MM.1S (cell line): ENCODE measurements at regions not wholly inside any gene's neighbourhood (a gene's known extent, or its start where the extent isn't known, plus 50 kb on each side); places are given as distances from the start of the nearest gene placed in this dataset.

ENCODE experiments used
- DNase-seq: peaks from one replicate; pipeline ENCODE4 v3.0.0-alpha.2; 2015
- H2AFZ ChIP-seq: fragments of 300-600 bp; sonication (generic); 2 replicates; pipeline ENCODE4 v1.6.0; 2016; ENCODE audit warnings: antibody characterized with exemption, low read length
- H3F3A ChIP-seq: fragments of 300-600 bp; sonication (generic); 2 replicates; pipeline ENCODE4 v1.6.1; 2016; ENCODE audit warnings: mild to moderate bottlenecking, antibody characterized with exemption, low read length, moderate library complexity, mixed read lengths; ENCODE audit not compliant: insufficient read depth
- H3K27ac ChIP-seq: fragments of 300-600 bp; sonication (generic); 2 replicates; pipeline ENCODE4 v1.5.1; 2016; ENCODE audit warnings: mild to moderate bottlenecking, low read length
- H3K27me3 ChIP-seq: fragments of 300-600 bp; sonication (generic); replicated peaks from 2 replicates; pipeline ENCODE4 v1.6.0; 2016; ENCODE audit warnings: low read length; ENCODE audit not compliant: insufficient read depth
- H3K36me3 ChIP-seq: fragments of 300-600 bp; sonication (generic); replicated peaks from 2 replicates; pipeline ENCODE4 v1.6.1; 2016; ENCODE audit warnings: mild to moderate bottlenecking, low read length, mixed read lengths; ENCODE audit not compliant: insufficient read depth
- H3K4me1 ChIP-seq: fragments of 300-600 bp; sonication (generic); 2 replicates; pipeline ENCODE4 v1.6.1; 2016; ENCODE audit warnings: low read length, mixed read lengths
- H3K4me2 ChIP-seq: fragments of 300-600 bp; sonication (generic); 2 replicates; pipeline ENCODE4 v1.6.0; 2016; ENCODE audit warnings: low read depth, low read length
- H3K4me3 ChIP-seq: fragments of 300-600 bp; sonication (generic); 2 replicates; pipeline ENCODE4 v1.5.1; 2016; ENCODE audit warnings: low read length, mixed read lengths
- H3K79me2 ChIP-seq: fragments of 300-600 bp; sonication (generic); 2 replicates; pipeline ENCODE4 v1.6.1; 2016; ENCODE audit warnings: mixed run types, low read length, mixed read lengths
- H3K9ac ChIP-seq: fragments of 300-600 bp; sonication (generic); 2 replicates; pipeline ENCODE4 v1.6.1; 2016; ENCODE audit warnings: low read length, mixed read lengths
- H3K9me2 ChIP-seq: fragments of 300-600 bp; sonication (generic); replicated peaks from 2 replicates; pipeline ENCODE4 v1.6.1; 2016; ENCODE audit warnings: mild to moderate bottlenecking, low read length, mixed read lengths; ENCODE audit not compliant: insufficient read depth
- H3K9me3 ChIP-seq: fragments of 300-600 bp; sonication (generic); replicated peaks from 2 replicates; pipeline ENCODE4 v1.6.1; 2016; ENCODE audit warnings: mild to moderate bottlenecking, low read length, mixed read lengths; ENCODE audit not compliant: insufficient read depth
- H4K20me1 ChIP-seq: fragments of 300-600 bp; sonication (generic); 2 replicates; pipeline ENCODE4 v1.6.1; 2016; ENCODE audit warnings: mild to moderate bottlenecking, low read length, moderate library complexity, mixed read lengths; ENCODE audit not compliant: insufficient read depth
- CTCF ChIP-seq: fragments of 300-600 bp; sonication (generic); IDR thresholded peaks from 2 replicates; pipeline ENCODE4 v1.5.1; 2016; ENCODE audit warnings: antibody characterized with exemption, low read length, mixed read lengths
- EZH2 ChIP-seq: fragments of 300-600 bp; sonication (generic); optimal IDR thresholded peaks from 2 replicates; pipeline ENCODE3; 2017; ENCODE audit warnings: low read depth, mild to moderate bottlenecking, antibody characterized with exemption, low read length, mixed read lengths
- EZH2phosphoT487 ChIP-seq: fragments of 300-600 bp; sonication (generic); IDR thresholded peaks from 2 replicates; pipeline ENCODE4 v1.6.1; 2018; ENCODE audit warnings: antibody characterized with exemption, low read length

- H3F3A ChIP-seq: no peaks in the 10 kb centered on the region
- H3K4me2 ChIP-seq: no peak overlapping the region
- no peaks in the 10 kb centered on the region for H3K79me2 ChIP-seq
- no peaks in the 10 kb centered on the region for H3K9me3 ChIP-seq
- no peaks in the 10 kb centered on the region for H3K9me2 ChIP-seq
- peaks cover 3% of the 10 kb centered on the region; the same call in 1 of the 2 replicates for H3K27me3 ChIP-seq
- TF ChIP-seq EZH2phosphoT487: no peak
- no peak for TF ChIP-seq EZH2
- TF ChIP-seq CTCF: no peak
- no peak overlapping the region for H3K4me3 ChIP-seq
- no peak overlapping the region for H3K27ac ChIP-seq
- H2AFZ ChIP-seq: no peak overlapping the region
- no peak for DNase-seq
- H3K36me3 ChIP-seq: no peaks in the 10 kb centered on the region
- no peaks in the 10 kb centered on the region for H4K20me1 ChIP-seq
- peaks cover 8% of the 10 kb centered on the region for H3K4me1 ChIP-seq
- H3K9ac ChIP-seq: no peak overlapping the region
These were observed 356.0 kb upstream of the GALNT5 start for GRCh38 chr2:156901373-156902031.

GRCh38 chr2:156903335-156903734, 354.2 kb upstream of the GALNT5 start:
- Histone ChIP-seq H3K79me2 (no peaks in the 10 kb centered on the region), H3K4me2 (no peak overlapping the region), H3K4me3 (no peak overlapping the region), H4K20me1 (no peaks in the 10 kb centered on the region), H3K9me3 (no peaks in the 10 kb centered on the region), H3K4me1 (peaks cover 7% of the 10 kb centered on the region; the same call in 1 of the 2 replicates), H3K27ac (no peak overlapping the region), H3F3A (no peaks in the 10 kb centered on the region), H3K36me3 (no peaks in the 10 kb centered on the region), H3K9me2 (no peaks in the 10 kb centered on the region), H2AFZ (no peak overlapping the region), H3K27me3 (0 out of 2 replicates have a peak, but pooled peaks cover 3% of the 10 kb centered on the region), H3K9ac (no peak overlapping the region)
- TF ChIP-seq EZH2phosphoT487 (no peak), EZH2 (no peak), CTCF (no peak)
- no peak for DNase-seq

- no peaks in the 10 kb centered on the region for H3F3A ChIP-seq
- no peaks in the 10 kb centered on the region for H3K9me3 ChIP-seq
- H3K4me3 ChIP-seq: no peak overlapping the region
- no peaks in the 10 kb centered on the region for H3K36me3 ChIP-seq
- no peak overlapping the region for H3K9ac ChIP-seq
- H3K27me3 ChIP-seq: peaks cover 5% of the 10 kb centered on the region; the same call in 1 of the 2 replicates
- H4K20me1 ChIP-seq: no peaks in the 10 kb centered on the region
- peaks cover 11% of the 10 kb centered on the region for H3K4me1 ChIP-seq
- H3K4me2 ChIP-seq: no peak overlapping the region
- no peaks in the 10 kb centered on the region for H3K9me2 ChIP-seq
- no peaks in the 10 kb centered on the region for H3K79me2 ChIP-seq
- no peak overlapping the region for H2AFZ ChIP-seq
- peak; percentile 34 for DNase-seq
- TF ChIP-seq EZH2phosphoT487 (no peak), EZH2 (no peak), CTCF (no peak)
- H3K27ac ChIP-seq: no peak overlapping the region
These were observed 349.7 kb upstream of the GALNT5 start for GRCh38 chr2:156907806-156908205.
